ENCODE measurements at regions not wholly inside any gene's neighbourhood (a gene's known extent, or its start where the extent isn't known, plus 50 kb on each side); places are given as distances from the start of the nearest gene placed in this dataset.
"Not testable (repeated sequence)": the region's sequence is repeated elsewhere in the genome, so short reads cannot be mapped to it uniquely, and the experiment has no call there.

- Histone ChIP-seq H3K4me3 (no peak overlapping the region), H3K9me3 (no peaks in the 10 kb centered on the region), H3K27ac (no peak overlapping the region), H3K36me3 (no peaks in the 10 kb centered on the region), H3K27me3 (replicated peaks in 1 of 7) (no peaks in the 10 kb centered on the region), H3K4me1 (no peaks in the 10 kb centered on the region)
- TF ChIP-seq POLR2AphosphoS5 (IDR thresholded peaks at IDR 0.05) (no peak), POLR2A (IDR thresholded peaks at IDR 0.05) (no peak), CTCF (IDR thresholded peaks at IDR 0.05 in 8 of 11, conservative IDR thresholded peaks at IDR 0.05 in 3 of 11) (no peak)
- intact Hi-C loops (cut with DNase I; ENCODE audit: low total_unique reads), result no loop called here
- 74 to 93% (median 86%) methylated on average over 5 of the region's 5 CpGs for WGBS, 5 donors
- DNase-seq, result no peak
Measured at GRCh38 chrX:20685652-20686051, 418.9 kb upstream of the RPS6KA3 start.

GRCh38 chrX:20681683-20682082, 415.0 kb upstream of the RPS6KA3 start:
- no peaks in the 10 kb centered on the region for H3K4me1 ChIP-seq
- no peak overlapping the region for H3K4me3 ChIP-seq
- no peaks in the 10 kb centered on the region for H3K9me3 ChIP-seq
- no peak overlapping the region for H3K27ac ChIP-seq
- no peak for DNase-seq
- TF ChIP-seq CTCF (IDR thresholded peaks at IDR 0.05 in 8 of 11, conservative IDR thresholded peaks at IDR 0.05 in 3 of 11) (no peak), POLR2A (IDR thresholded peaks at IDR 0.05) (no peak), POLR2AphosphoS5 (IDR thresholded peaks at IDR 0.05) (no peak)
- no peaks in the 10 kb centered on the region for H3K36me3 ChIP-seq
- intact Hi-C loops (cut with DNase I; ENCODE audit: low total_unique reads), result no loop called here
- H3K27me3 ChIP-seq (replicated peaks in 1 of 7), result no peaks in the 10 kb centered on the region
- 24 to 89% (median 59%) methylated on average over 1 of the region's 1 CpG for WGBS, 5 donors

GRCh38 chrX:20680998-20681397, 414.3 kb upstream of the RPS6KA3 start:
- H3K4me1 ChIP-seq, result no peaks in the 10 kb centered on the region
- H3K27me3 ChIP-seq (replicated peaks in 1 of 7), result no peaks in the 10 kb centered on the region
- TF ChIP-seq POLR2AphosphoS5 (IDR thresholded peaks at IDR 0.05), result no peak
- no peak for TF ChIP-seq POLR2A (IDR thresholded peaks at IDR 0.05)
- TF ChIP-seq CTCF (IDR thresholded peaks at IDR 0.05 in 8 of 11, conservative IDR thresholded peaks at IDR 0.05 in 3 of 11), result no peak
- H3K36me3 ChIP-seq, result no peaks in the 10 kb centered on the region
- no peak overlapping the region for H3K27ac ChIP-seq
- no peak overlapping the region for H3K4me3 ChIP-seq
- intact Hi-C loops (cut with DNase I; ENCODE audit: low total_unique reads), result no loop called here
- no peaks in the 10 kb centered on the region for H3K9me3 ChIP-seq
- DNase-seq, result no peak

- TF ChIP-seq CTCF (IDR thresholded peaks at IDR 0.05 in 8 of 11, conservative IDR thresholded peaks at IDR 0.05 in 3 of 11) (no peak), POLR2A (IDR thresholded peaks at IDR 0.05) (no peak), POLR2AphosphoS5 (IDR thresholded peaks at IDR 0.05) (no peak)
- DNase-seq, result no peak
- H3K4me1 ChIP-seq, result no peaks in the 10 kb centered on the region
- no peaks in the 10 kb centered on the region for H3K36me3 ChIP-seq
- H3K27ac ChIP-seq, result no peak overlapping the region
- intact Hi-C loops (cut with DNase I; ENCODE audit: low total_unique reads), result no loop called here
- no peak overlapping the region for H3K4me3 ChIP-seq
- 62 to 87% (median 71%) methylated on average over 2 of the region's 2 CpGs for WGBS, 5 donors
- no peaks in the 10 kb centered on the region for H3K27me3 ChIP-seq (replicated peaks in 1 of 7)
- no peaks in the 10 kb centered on the region for H3K9me3 ChIP-seq
Measured at GRCh38 chrX:20672476-20672875, 405.8 kb upstream of the RPS6KA3 start.

- intact Hi-C loops (cut with DNase I; ENCODE audit: low total_unique reads); H3K4me1 ChIP-seq; H3K9me3 ChIP-seq; H3K4me3 ChIP-seq; H3K36me3 ChIP-seq; DNase-seq; H3K27ac ChIP-seq; H3K27me3 ChIP-seq (replicated peaks in 1 of 7): not testable (repeated sequence)
- 55 to 77% (median 75%) methylated on average over 3 of the region's 3 CpGs for WGBS, 5 donors
Measured at GRCh38 chrX:20671746-20672145, 405.0 kb upstream of the RPS6KA3 start.

All from spleen (tissue), 11 donors.